Stimulated activated naive B cell treated with anti-CD40 and anti-IgM and Interleukin-4, amounts not matched to agents 10 μg/mL and 1 μg/mL and 100 μg/mL, for 72 hours (primary cell): ENCODE measurements at regions not wholly inside any gene's neighbourhood (a gene's known extent, or its start where the extent isn't known, plus 50 kb on each side); places are given as distances from the start of the nearest gene placed in this dataset.
"Not testable (repeated sequence)": the region's sequence is repeated elsewhere in the genome, so short reads cannot be mapped to it uniquely, and the experiment has no call there.

Source experiments
- ATAC-seq, 2 donors: fragments of 150-1000 bp; cut with Tn5 transposase; replicated peaks; 2 replicates each; pipeline ENCODE4 v1.10.0; 2021; ENCODE audit warnings: moderate library complexity in 1 of 2
- DNase-seq: peaks from one replicate; pipeline ENCODE4 v3.0.0; 2021
- H3K27ac Mint-ChIP-seq: one replicate; pipeline ENCODE4 v1.8.0; 2022; ENCODE audit warnings: mild to moderate bottlenecking, mixed read lengths
- H3K27me3 Mint-ChIP-seq, 2 donors: one replicate each; pipeline ENCODE4 v1.8.0; 2022; ENCODE audit warnings: mixed read lengths in 2 of 2
- H3K36me3 Mint-ChIP-seq, 2 donors: one replicate each; pipeline ENCODE4 v1.8.0; 2022; ENCODE audit warnings: mixed read lengths in 2 of 2, mild to moderate bottlenecking in 1 of 2
- H3K4me1 Mint-ChIP-seq, 2 donors: one replicate each; pipeline ENCODE4 v1.8.0; 2022; ENCODE audit warnings: mixed read lengths in 2 of 2, mild to moderate bottlenecking in 1 of 2
- H3K4me3 Mint-ChIP-seq, 2 donors: one replicate each; pipeline ENCODE4 v1.8.0; 2022; ENCODE audit warnings: mild to moderate bottlenecking in 2 of 2, mixed read lengths in 2 of 2, moderate library complexity in 1 of 2
- H3K9me3 Mint-ChIP-seq, 2 donors: one replicate each; pipeline ENCODE4 v1.8.0; 2022; ENCODE audit warnings: mixed read lengths in 2 of 2, mild to moderate bottlenecking in 1 of 2

DNA sequence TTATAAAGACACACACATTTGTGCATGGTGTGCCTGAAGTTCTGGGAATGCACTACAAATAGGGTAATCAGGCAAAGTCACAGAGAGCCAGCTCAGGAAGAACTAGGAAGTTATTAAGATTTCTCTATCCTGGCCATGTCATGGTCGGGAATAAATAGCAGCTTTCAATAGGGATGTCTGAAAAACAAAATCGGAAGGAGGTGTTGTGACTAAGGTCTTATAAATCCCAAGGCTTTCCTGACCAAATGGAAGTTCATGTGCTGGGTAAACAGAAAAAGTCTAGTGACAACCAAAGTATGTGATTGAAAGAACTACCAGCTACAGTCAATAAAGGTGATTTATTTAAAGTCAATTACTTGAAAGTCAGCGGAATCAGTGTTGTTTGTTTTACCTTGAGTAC, 262.5 kb upstream of the HS3ST1 start:
- Mint-ChIP-seq H3K4me1 (no peaks in the 10 kb centered on the region), H3K9me3 (peaks cover 4 to 8% of the 10 kb centered on the region in 2 donors), H3K27me3 (peaks cover 3 to 4% of the 10 kb centered on the region in 2 donors), H3K36me3 (peaks cover 4% of the 10 kb centered on the region in 2 donors), H3K27ac (no peak overlapping the region), H3K4me3 (no peak overlapping the region)
- DNase-seq, result no peak
- ATAC-seq, result no peak

DNA sequence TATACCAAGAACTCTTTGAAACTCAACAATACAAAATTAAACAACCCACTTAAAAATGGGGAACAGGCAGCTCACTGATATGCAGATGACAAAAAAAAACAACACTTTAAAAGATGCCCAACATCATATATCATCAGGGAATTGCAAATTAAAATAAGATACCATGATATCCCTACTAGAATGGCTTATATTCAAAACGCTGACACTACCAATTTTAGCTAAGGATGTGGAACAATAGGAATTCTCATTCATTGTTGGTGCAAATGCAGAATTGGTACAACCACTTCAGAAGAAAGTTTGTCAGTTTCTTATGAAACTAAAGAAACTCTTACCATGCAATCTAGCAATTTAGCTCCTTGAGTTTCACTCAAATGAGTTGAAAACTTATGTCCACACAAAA, 259.0 kb upstream of the HS3ST1 start:
- Mint-ChIP-seq H3K27me3 (peaks cover 22 to 25% of the 10 kb centered on the region in 2 donors), H3K36me3 (no peaks in the 10 kb centered on the region), H3K4me3 (no peak overlapping the region), H3K9me3 (peaks cover 0 to 3% of the 10 kb centered on the region in 2 donors), H3K4me1 (no peaks in the 10 kb centered on the region), H3K27ac (no peak overlapping the region)
- ATAC-seq (no peak), DNase-seq (no peak)

- ATAC-seq (no peak), DNase-seq (no peak)
- no peak overlapping the region for H3K27ac Mint-ChIP-seq
- H3K4me3 Mint-ChIP-seq, result no peak overlapping the region
- H3K9me3 Mint-ChIP-seq, result no peaks in the 10 kb centered on the region
- no peaks in the 10 kb centered on the region for H3K4me1 Mint-ChIP-seq
- H3K27me3 Mint-ChIP-seq, result peaks cover 18 to 28% of the 10 kb centered on the region in 2 donors
- H3K36me3 Mint-ChIP-seq, result no peaks in the 10 kb centered on the region
Measured at GRCh38 chr4:11685481-11685880, 256.8 kb upstream of the HS3ST1 start.

DNA sequence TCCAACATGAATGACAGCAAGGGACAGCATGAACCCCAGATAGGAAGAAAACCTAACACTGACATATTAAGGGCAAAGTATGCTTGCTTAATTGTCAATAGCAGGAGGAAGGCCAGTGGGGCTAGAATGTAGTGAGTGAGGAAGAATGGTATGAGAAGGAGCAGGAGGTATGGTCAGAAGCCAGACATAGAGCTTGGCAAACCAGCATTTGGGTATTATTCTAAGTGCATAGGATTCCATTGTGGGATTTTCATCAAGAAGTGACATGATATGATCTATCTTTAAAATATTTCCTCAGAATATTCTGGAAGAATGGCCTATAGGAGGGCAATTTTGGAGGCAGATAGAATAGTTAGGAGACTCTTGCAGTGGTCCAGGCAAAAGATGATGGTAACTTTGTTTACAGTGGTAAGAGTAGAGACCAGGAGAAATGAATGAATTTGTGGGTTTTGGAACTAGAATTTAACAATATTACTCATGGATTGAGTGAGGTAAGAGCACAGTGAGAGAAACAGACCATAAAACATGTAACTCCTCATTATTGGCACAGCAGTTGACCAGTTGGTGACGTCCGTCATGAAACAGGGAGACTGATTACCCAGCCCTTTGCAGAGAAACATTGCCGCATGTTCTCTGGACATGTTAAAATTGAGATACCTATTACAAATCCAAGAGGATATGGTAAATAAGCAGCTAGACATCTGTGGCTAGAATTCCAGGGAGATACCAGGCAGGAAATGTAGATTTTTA, 246.5 kb upstream of the HS3ST1 start:
- Mint-ChIP-seq H3K9me3 (no peaks in the 10 kb centered on the region), H3K4me3 (no peak overlapping the region), H3K27ac (no peak overlapping the region), H3K4me1 (no peaks in the 10 kb centered on the region), H3K36me3 (no peaks in the 10 kb centered on the region), H3K27me3 (peaks cover 0 to 17% of the 10 kb centered on the region in 2 donors)
- no peak for DNase-seq
- no peak for ATAC-seq

DNA sequence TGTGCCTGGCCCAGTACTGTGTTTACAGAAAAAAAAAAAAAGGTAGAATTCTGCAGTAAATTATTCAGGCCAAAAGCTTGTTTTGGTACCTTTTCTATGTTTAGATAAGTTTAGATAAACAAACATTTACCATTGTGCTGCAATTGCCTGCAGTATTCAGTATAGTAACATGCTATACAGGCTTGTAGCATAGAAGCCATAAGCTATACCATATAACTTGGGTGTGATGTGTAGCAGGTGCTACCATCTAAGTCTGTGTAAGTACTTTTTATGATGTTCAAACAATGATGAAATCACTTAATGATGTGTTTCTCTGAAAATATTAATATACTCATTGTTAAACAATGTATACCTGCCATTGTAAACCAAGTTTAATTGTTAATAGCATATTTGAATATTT, 241.6 kb upstream of the HS3ST1 start:
- Mint-ChIP-seq H3K36me3 (no peaks in the 10 kb centered on the region), H3K4me3 (no peak overlapping the region), H3K4me1 (no peaks in the 10 kb centered on the region), H3K9me3 (no peaks in the 10 kb centered on the region), H3K27me3 (peaks cover 0 to 4% of the 10 kb centered on the region in 2 donors), H3K27ac (no peak overlapping the region)
- ATAC-seq (no peak), DNase-seq (no peak)

DNA sequence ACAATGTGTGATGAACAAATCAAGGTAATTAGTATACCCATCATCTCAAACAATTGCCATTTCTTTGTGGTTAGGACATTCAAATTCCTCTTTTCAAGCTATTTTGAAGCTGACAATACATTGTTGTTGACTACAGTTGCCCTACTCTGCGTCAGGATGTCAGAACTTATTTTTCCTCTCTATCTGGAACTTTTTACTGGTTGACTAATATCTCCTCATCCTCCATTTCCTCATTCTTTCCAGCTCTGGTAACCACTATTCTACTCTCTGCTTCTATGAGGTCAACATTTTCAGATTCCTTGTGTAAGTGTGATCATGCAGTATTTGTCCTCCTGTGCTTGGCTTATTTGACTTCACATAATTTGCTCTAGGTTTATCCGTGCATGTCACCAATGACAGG, 240.5 kb upstream of the HS3ST1 start:
- no peak for DNase-seq
- Mint-ChIP-seq H3K27me3 (peaks cover 0 to 4% of the 10 kb centered on the region in 2 donors), H3K4me3 (no peak overlapping the region), H3K9me3 (no peaks in the 10 kb centered on the region), H3K4me1 (no peaks in the 10 kb centered on the region), H3K36me3 (no peaks in the 10 kb centered on the region), H3K27ac (no peak overlapping the region)
- no peak for ATAC-seq

- H3K27ac Mint-ChIP-seq, result no peak overlapping the region
- peaks cover 0 to 7% of the 10 kb centered on the region in 2 donors for H3K27me3 Mint-ChIP-seq
- no peak overlapping the region for H3K4me3 Mint-ChIP-seq
- H3K9me3 Mint-ChIP-seq, result no peaks in the 10 kb centered on the region
- ATAC-seq (no peak), DNase-seq (no peak)
- H3K4me1 Mint-ChIP-seq, result no peaks in the 10 kb centered on the region
- no peaks in the 10 kb centered on the region for H3K36me3 Mint-ChIP-seq
Measured at GRCh38 chr4:11663114-11663513, 234.4 kb upstream of the HS3ST1 start.

- no peak for DNase-seq
Measured at GRCh38 chr4:11650801-11651596, 222.3 kb upstream of the HS3ST1 start.

DNA sequence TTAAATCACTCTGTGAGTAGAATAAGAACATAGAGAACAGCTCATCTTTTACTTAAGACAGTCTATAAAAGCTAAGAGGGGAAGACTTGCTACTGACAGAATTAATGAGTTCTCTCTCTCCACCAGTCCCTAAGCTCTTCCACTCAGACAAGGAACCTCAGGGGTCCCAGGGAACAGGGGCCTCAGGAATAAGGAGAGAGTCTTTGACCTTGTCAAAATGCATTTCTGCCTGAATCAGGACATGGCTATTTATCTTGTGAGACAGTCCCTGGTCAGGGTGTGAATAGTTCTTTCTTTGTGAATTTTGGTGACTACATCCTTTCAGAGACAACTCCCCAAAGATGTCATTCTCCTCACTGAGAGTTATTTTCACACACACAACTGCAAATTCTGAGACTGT, 218.7 kb upstream of the HS3ST1 start:
- peaks cover 21 to 35% of the 10 kb centered on the region in 2 donors for H3K27me3 Mint-ChIP-seq
- DNase-seq (no peak), ATAC-seq (no peak)
- no peaks in the 10 kb centered on the region for H3K36me3 Mint-ChIP-seq
- no peaks in the 10 kb centered on the region for H3K4me1 Mint-ChIP-seq
- H3K9me3 Mint-ChIP-seq, result peaks cover 5 to 9% of the 10 kb centered on the region in 2 donors
- H3K4me3 Mint-ChIP-seq, result no peak overlapping the region
- H3K27ac Mint-ChIP-seq, result no peak overlapping the region

More at GRCh38 chr4:11650801-11651596, 222.3 kb upstream of the HS3ST1 start:
- H3K36me3 Mint-ChIP-seq, result no peaks in the 10 kb centered on the region
- H3K4me1 Mint-ChIP-seq, result no peaks in the 10 kb centered on the region
- no peak overlapping the region for H3K4me3 Mint-ChIP-seq
- H3K27me3 Mint-ChIP-seq, result peaks cover 12 to 15% of the 10 kb centered on the region in 2 donors
- ATAC-seq, result no peak
- H3K9me3 Mint-ChIP-seq, result peaks cover 0 to 1% of the 10 kb centered on the region in 2 donors
- no peak overlapping the region for H3K27ac Mint-ChIP-seq

DNA sequence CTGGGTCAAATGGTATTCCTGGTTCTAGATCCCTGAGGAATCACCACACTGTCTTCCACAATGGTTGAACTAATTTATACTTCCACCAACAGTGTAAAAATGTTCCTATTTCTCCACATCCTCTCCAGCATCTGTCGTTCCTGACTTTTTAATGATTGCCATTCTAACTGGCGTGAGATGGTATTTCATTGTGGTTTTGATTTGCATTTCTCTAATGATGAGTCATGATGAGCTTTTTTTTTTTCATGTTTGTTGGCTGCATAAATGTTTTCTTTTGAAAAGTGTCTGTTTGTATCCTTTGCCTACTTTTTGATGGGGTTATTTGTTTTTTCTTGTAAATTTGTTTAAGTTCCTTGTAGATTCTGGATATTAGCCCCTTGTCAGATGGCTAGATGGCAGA, 214.4 kb upstream of the HS3ST1 start:
- H3K9me3 Mint-ChIP-seq, result peaks cover 12 to 13% of the 10 kb centered on the region in 2 donors
- H3K27me3 Mint-ChIP-seq, result peaks cover 16 to 27% of the 10 kb centered on the region in 2 donors
- H3K4me3 Mint-ChIP-seq, H3K27ac Mint-ChIP-seq, DNase-seq, ATAC-seq, H3K36me3 Mint-ChIP-seq, H3K4me1 Mint-ChIP-seq: not testable (repeated sequence)

DNA sequence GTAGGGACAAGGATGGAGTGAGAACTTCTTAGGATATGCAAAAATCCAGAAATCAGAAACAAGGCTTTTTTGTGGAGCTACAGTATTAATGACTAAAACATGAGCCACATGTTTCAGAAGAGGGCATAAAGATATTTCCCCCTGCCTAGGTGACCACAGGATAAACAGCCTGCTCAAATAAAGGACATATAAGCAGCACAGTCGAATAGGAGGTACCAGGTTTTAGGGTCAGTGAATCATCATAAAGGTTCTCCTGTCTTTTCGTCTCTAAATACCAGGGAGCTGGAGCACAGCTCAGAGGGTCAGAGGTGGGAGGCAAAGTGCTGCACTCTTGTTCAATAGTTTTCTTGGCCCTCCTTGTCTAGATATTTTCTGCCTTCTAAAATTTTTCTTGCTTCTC, 211.9 kb upstream of the HS3ST1 start:
- DNase-seq (no peak), ATAC-seq (no peak)
- Mint-ChIP-seq H3K4me3 (no peak overlapping the region), H3K4me1 (peaks cover 4 to 8% of the 10 kb centered on the region in 2 donors), H3K36me3 (peaks cover 0 to 4% of the 10 kb centered on the region in 2 donors), H3K27ac (no peak overlapping the region), H3K9me3 (peaks cover 12% of the 10 kb centered on the region in 2 donors), H3K27me3 (peaks cover 10 to 20% of the 10 kb centered on the region in 2 donors)

GRCh38 chr4:11636551-11636950, 207.9 kb upstream of the HS3ST1 start:
- H3K9me3 Mint-ChIP-seq, result peaks cover 4 to 7% of the 10 kb centered on the region in 2 donors
- no peak overlapping the region for H3K27ac Mint-ChIP-seq
- H3K27me3 Mint-ChIP-seq, result no peaks in the 10 kb centered on the region
- H3K36me3 Mint-ChIP-seq, result peaks cover 0 to 4% of the 10 kb centered on the region in 2 donors
- no peak overlapping the region for H3K4me3 Mint-ChIP-seq
- peaks cover 7 to 8% of the 10 kb centered on the region in 2 donors for H3K4me1 Mint-ChIP-seq
- DNase-seq (no peak), ATAC-seq (no peak)

DNA sequence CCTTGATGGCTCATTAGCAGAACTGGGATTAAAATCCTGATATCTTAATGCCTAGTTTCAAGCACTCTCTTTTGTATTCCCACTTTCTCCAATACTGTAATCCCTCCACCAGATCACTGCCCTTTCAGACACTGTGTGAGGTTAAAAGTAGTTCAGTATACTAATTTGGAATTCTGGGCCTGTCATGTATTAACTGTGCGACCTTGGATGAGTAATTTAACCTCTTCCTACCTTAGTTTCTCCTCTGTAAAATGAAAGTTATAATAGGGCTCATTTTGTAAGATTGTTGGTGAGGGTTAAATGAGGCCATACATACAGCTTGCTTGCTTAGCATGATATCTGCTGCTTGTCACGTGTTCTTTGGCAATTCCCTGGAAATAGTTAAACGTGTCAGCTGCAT, 207.3 kb upstream of the HS3ST1 start:
- H3K27me3 Mint-ChIP-seq, result no peaks in the 10 kb centered on the region
- ATAC-seq (no peak), DNase-seq (no peak)
- H3K9me3 Mint-ChIP-seq, result peaks cover 4 to 7% of the 10 kb centered on the region in 2 donors
- peaks cover 0 to 4% of the 10 kb centered on the region in 2 donors for H3K36me3 Mint-ChIP-seq
- H3K4me1 Mint-ChIP-seq, result peaks cover 7 to 8% of the 10 kb centered on the region in 2 donors
- no peak overlapping the region for H3K27ac Mint-ChIP-seq
- no peak overlapping the region for H3K4me3 Mint-ChIP-seq

DNA sequence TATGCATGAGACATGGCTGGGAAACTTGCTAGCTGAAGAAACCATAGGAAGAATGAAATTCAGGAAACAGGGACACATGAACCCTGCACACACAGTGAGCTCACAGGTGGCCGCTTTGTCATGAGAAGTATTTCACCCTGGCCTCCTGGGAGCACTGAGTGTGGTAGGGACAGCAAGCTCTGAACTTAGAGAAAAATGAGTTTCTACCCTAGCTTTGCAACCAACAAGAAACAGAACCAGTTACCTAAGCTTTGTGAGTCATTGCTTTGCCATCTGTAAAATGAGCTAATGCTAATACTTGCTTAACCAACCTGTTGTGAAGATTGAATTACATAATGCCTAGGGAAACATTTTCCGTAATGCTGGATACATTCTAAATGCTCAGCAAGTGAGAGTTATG, 206.6 kb upstream of the HS3ST1 start:
- no peak for ATAC-seq
- Mint-ChIP-seq H3K9me3 (peaks cover 4 to 7% of the 10 kb centered on the region in 2 donors), H3K36me3 (peaks cover 0 to 4% of the 10 kb centered on the region in 2 donors), H3K27ac (no peak overlapping the region), H3K27me3 (no peaks in the 10 kb centered on the region), H3K4me1 (peaks cover 12 to 13% of the 10 kb centered on the region in 2 donors), H3K4me3 (no peak overlapping the region)
- no peak for DNase-seq

DNA sequence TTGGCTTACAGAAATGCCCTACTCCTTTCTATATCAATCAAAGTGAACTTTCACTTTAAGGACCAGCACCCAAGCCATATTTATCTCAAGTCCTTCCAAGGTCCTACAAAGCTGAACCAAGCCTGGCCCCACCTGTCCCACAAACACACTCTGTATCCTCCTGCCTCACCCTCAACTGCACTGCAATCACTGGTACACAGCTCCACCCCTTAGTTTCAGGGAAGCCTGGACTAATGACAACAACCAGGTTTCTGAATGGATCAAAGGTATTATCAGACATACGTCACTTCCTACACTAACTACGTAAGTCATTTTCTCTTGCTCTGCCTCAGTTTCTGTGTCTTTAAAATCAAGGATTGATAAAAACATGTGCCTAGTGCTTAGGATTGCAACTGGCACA, 205.6 kb upstream of the HS3ST1 start:
- ATAC-seq, result no peak
- peaks cover 17 to 22% of the 10 kb centered on the region in 2 donors for H3K4me1 Mint-ChIP-seq
- no peaks in the 10 kb centered on the region for H3K27me3 Mint-ChIP-seq
- peak overlapping the region; percentile 21 for H3K27ac Mint-ChIP-seq
- no peak for DNase-seq
- H3K9me3 Mint-ChIP-seq, result peaks cover 3 to 6% of the 10 kb centered on the region in 2 donors
- peaks cover 0 to 4% of the 10 kb centered on the region in 2 donors for H3K36me3 Mint-ChIP-seq
- H3K4me3 Mint-ChIP-seq, result no peak overlapping the region
